H9 (cell line): ENCODE measurements at regions not wholly inside any gene's neighbourhood (a gene's known extent, or its start where the extent isn't known, plus 50 kb on each side); places are given as distances from the start of the nearest gene placed in this dataset.

Experiments
- DNase-seq: peaks from one replicate; pipeline ENCODE4 v3.0.0-alpha.2; 2017
- H2AFZ ChIP-seq: one replicate; pipeline ENCODE4 v1.6.1; 2013; ENCODE audit warnings: mild to moderate bottlenecking, low read length, control low read depth, moderate library complexity
- H2AK5ac ChIP-seq: 2 replicates; pipeline ENCODE4 v1.6.1; 2013; ENCODE audit warnings: low read length, control low read depth, mixed read lengths; ENCODE audit not compliant: insufficient read length
- H2BK120ac ChIP-seq: one replicate; pipeline ENCODE4 v1.6.1; 2013; ENCODE audit warnings: low read depth, mild to moderate bottlenecking, low read length, control low read depth, inconsistent platforms; ENCODE audit not compliant: poor library complexity, severe bottlenecking
- H2BK12ac ChIP-seq: 2 replicates; pipeline ENCODE4 v1.6.1; 2013; ENCODE audit warnings: low read length, control low read depth, mixed read lengths, low read depth; ENCODE audit not compliant: insufficient read length
- H2BK15ac ChIP-seq: 2 replicates; pipeline ENCODE4 v1.6.1; 2013; ENCODE audit warnings: low read depth, low read length, control low read depth
- H2BK20ac ChIP-seq: one replicate; pipeline ENCODE4 v1.6.1; 2013; ENCODE audit warnings: low read depth, mild to moderate bottlenecking, low read length, control low read depth, inconsistent platforms; ENCODE audit not compliant: poor library complexity, severe bottlenecking
- H2BK5ac ChIP-seq: 2 replicates; pipeline ENCODE4 v1.6.1; 2013; ENCODE audit warnings: low read length, control low read depth, mixed read lengths; ENCODE audit not compliant: insufficient read length
- H3K14ac ChIP-seq: 2 replicates; pipeline ENCODE4 v1.6.1; 2013; ENCODE audit warnings: low read length, control low read depth; ENCODE audit not compliant: insufficient read depth
- H3K18ac ChIP-seq: 2 replicates; pipeline ENCODE4 v1.6.1; 2013; ENCODE audit warnings: low read depth, mild to moderate bottlenecking, mixed read lengths, low read length, control low read depth; ENCODE audit not compliant: insufficient read length
- H3K23ac ChIP-seq: 2 replicates; pipeline ENCODE4 v1.6.1; 2013; ENCODE audit warnings: low read length, control low read depth, mixed read lengths, low read depth; ENCODE audit not compliant: insufficient read length
- H3K23me2 ChIP-seq: 2 replicates; pipeline ENCODE4 v1.6.1; 2013; ENCODE audit warnings: low read depth, mild to moderate bottlenecking, mixed read lengths, low read length, control low read depth; ENCODE audit not compliant: insufficient read length, poor library complexity, severe bottlenecking
- H3K27ac ChIP-seq: 2 replicates; pipeline ENCODE4 v1.5.1; 2013; ENCODE audit warnings: low read length, control low read depth, mixed read lengths, low read depth; ENCODE audit not compliant: insufficient read length
- H3K27me3 ChIP-seq: 2 replicates; pipeline ENCODE4 v1.6.1; 2013; ENCODE audit warnings: low read length, control low read depth, inconsistent platforms; ENCODE audit not compliant: insufficient read depth
- H3K4ac ChIP-seq: 2 replicates; pipeline ENCODE4 v1.6.1; 2013; ENCODE audit warnings: low read depth, mild to moderate bottlenecking, control low read depth, inconsistent platforms, low read length, moderate library complexity
- H3K4me1 ChIP-seq: 2 replicates; pipeline ENCODE4 v1.6.1; 2013; ENCODE audit warnings: low read length, control low read depth, inconsistent platforms; ENCODE audit not compliant: insufficient read depth
- H3K4me2 ChIP-seq: 2 replicates; pipeline ENCODE4 v1.6.1; 2013; ENCODE audit warnings: low read length, control low read depth, mixed read lengths; ENCODE audit not compliant: insufficient read length, insufficient read depth
- H3K56ac ChIP-seq: 2 replicates; pipeline ENCODE4 v1.6.1; 2013; ENCODE audit warnings: low read depth, mild to moderate bottlenecking, mixed read lengths, low read length, control low read depth; ENCODE audit not compliant: insufficient read length
- H3K79me1 ChIP-seq: 2 replicates; pipeline ENCODE4 v1.6.1; 2013; ENCODE audit warnings: low read depth, mild to moderate bottlenecking, moderate library complexity, low read length, control low read depth, inconsistent platforms; ENCODE audit not compliant: insufficient read depth, poor library complexity, severe bottlenecking
- H3K79me2 ChIP-seq: 2 replicates; pipeline ENCODE4 v1.6.1; 2013; ENCODE audit warnings: low read length, control low read depth, inconsistent platforms; ENCODE audit not compliant: insufficient read depth
- H3K9ac ChIP-seq: 2 replicates; pipeline ENCODE4 v1.6.1; 2013; ENCODE audit warnings: low read length, control low read depth, mixed read lengths; ENCODE audit not compliant: insufficient read length; ENCODE audit errors: extremely low read depth
- H3K9me3 ChIP-seq: one replicate; pipeline ENCODE4 v1.6.1; 2013; ENCODE audit warnings: low read depth, low read length, inconsistent platforms; ENCODE audit not compliant: control insufficient read depth
- H3T11ph ChIP-seq: one replicate; pipeline ENCODE4 v1.6.1; 2013; ENCODE audit warnings: mild to moderate bottlenecking, low read length, control low read depth, inconsistent platforms
- H4K20me1 ChIP-seq: one replicate; pipeline ENCODE4 v1.6.1; 2013; ENCODE audit not compliant: control insufficient read depth, insufficient read length, insufficient read depth
- H4K5ac ChIP-seq: 2 replicates; pipeline ENCODE4 v1.6.1; 2013; ENCODE audit warnings: low read depth, mild to moderate bottlenecking, mixed read lengths, low read length, control low read depth; ENCODE audit not compliant: insufficient read length
- H4K8ac ChIP-seq: replicated peaks from 2 replicates; pipeline ENCODE4 v1.6.1; 2013; ENCODE audit warnings: low read length, control low read depth, mixed read lengths, low read depth; ENCODE audit not compliant: insufficient read length
- H4K91ac ChIP-seq: 2 replicates; pipeline ENCODE4 v1.6.1; 2013; ENCODE audit warnings: low read depth, mild to moderate bottlenecking, moderate library complexity, mixed read lengths, low read length, control low read depth; ENCODE audit not compliant: insufficient read length
- H3K27ac Mint-ChIP-seq, 3 experiments: 2 replicates in 2 of 3; 3 replicates in 1 of 3; pipeline ENCODE4 v1.8.0; 2020 to 2021; ENCODE audit warnings: mixed read lengths in 3 of 3, mild to moderate bottlenecking in 1 of 3, moderate library complexity in 1 of 3
- H3K27me3 Mint-ChIP-seq: 2 replicates; pipeline ENCODE4 v1.8.0; 2021; ENCODE audit warnings: low read depth, mild to moderate bottlenecking, moderate library complexity, mixed read lengths
- H3K36me3 Mint-ChIP-seq, 3 experiments: 2 replicates in 2 of 3; 3 replicates in 1 of 3; pipeline ENCODE4 v1.8.0; 2020 to 2021; ENCODE audit warnings: low read depth in 3 of 3, mixed read lengths in 3 of 3; ENCODE audit not compliant: insufficient read depth in 1 of 3
- H3K4me1 Mint-ChIP-seq, 2 experiments: 2 replicates each; pipeline ENCODE4 v1.8.0; 2020; ENCODE audit warnings: mixed read lengths in 2 of 2
- H3K4me3 Mint-ChIP-seq, 2 experiments: 2 replicates in 1 of 2; 3 replicates in 1 of 2; pipeline ENCODE4 v1.8.0; 2020 to 2021; ENCODE audit warnings: mild to moderate bottlenecking in 2 of 2, mixed read lengths in 2 of 2, moderate library complexity in 1 of 2
- H3K9me3 Mint-ChIP-seq, 2 experiments: 2 replicates in 1 of 2; 3 replicates in 1 of 2; pipeline ENCODE4 v1.8.0; 2020; ENCODE audit warnings: mild to moderate bottlenecking in 2 of 2, mixed read lengths in 2 of 2, moderate library complexity in 1 of 2
- CTCF ChIP-seq: fragments of 200-600 bp; sonication (generic); conservative IDR thresholded peaks from 3 replicates; pipeline ENCODE4 v1.8.0; 2021; ENCODE audit warnings: antibody characterized with exemption, mild to moderate bottlenecking

- Histone ChIP-seq H3K9me3 (no peaks in the 10 kb centered on the region), H3K23ac (no peak overlapping the region), H3K4me1 (no peaks in the 10 kb centered on the region), H3K27me3 (no peaks in the 10 kb centered on the region), H3K23me2 (no peaks in the 10 kb centered on the region), H3K79me1 (no peaks in the 10 kb centered on the region), H2AFZ (no peak overlapping the region), H2BK20ac (no peak overlapping the region), H4K8ac (no peak overlapping the region), H2AK5ac (no peak overlapping the region), H3K4me2 (no peak overlapping the region), H3K14ac (no peak overlapping the region), H3K9ac (no peak overlapping the region), H3T11ph (no peak overlapping the region), H3K18ac (no peak overlapping the region), H4K91ac (no peak overlapping the region), H3K56ac (no peak overlapping the region), H2BK12ac (no peak overlapping the region), H4K20me1 (no peaks in the 10 kb centered on the region), H3K27ac (no peak overlapping the region), H2BK120ac (no peak overlapping the region), H2BK5ac (no peak overlapping the region), H3K4ac (no peak overlapping the region), H2BK15ac (no peak overlapping the region), H3K79me2 (no peaks in the 10 kb centered on the region), H4K5ac (no peak overlapping the region)
- Mint-ChIP-seq H3K36me3 (no peaks in the 10 kb centered on the region), H3K27me3 (no peaks in the 10 kb centered on the region), H3K27ac (0 out of 7 replicates have a peak overlapping the region, but pooled peaks of 1 of the 3 experiments have one; percentile 34), H3K4me1 (peaks cover 8 to 22% of the 10 kb centered on the region in 2 experiments), H3K4me3 (no peak overlapping the region), H3K9me3 (no peaks in the 10 kb centered on the region; a peak in 1 of 5 replicates)
- DNase-seq = no peak
- TF ChIP-seq CTCF = no peak
Measured at GRCh38 chr20:11200423-11200822, 526.6 kb upstream of the JAG1 start.
